Kidney tubule cell (primary cell): ENCODE measurements at regions not wholly inside any gene's neighbourhood (a gene's known extent, or its start where the extent isn't known, plus 50 kb on each side); places are given as distances from the start of the nearest gene placed in this dataset.
"Not testable (repeated sequence)": the region's sequence is repeated elsewhere in the genome, so short reads cannot be mapped to it uniquely, and the experiment has no call there.

Source experiments
- DNase-seq: peaks from one replicate; pipeline ENCODE4 v3.0.0-alpha.2; 2018; ENCODE audit warnings: low spot score

DNA sequence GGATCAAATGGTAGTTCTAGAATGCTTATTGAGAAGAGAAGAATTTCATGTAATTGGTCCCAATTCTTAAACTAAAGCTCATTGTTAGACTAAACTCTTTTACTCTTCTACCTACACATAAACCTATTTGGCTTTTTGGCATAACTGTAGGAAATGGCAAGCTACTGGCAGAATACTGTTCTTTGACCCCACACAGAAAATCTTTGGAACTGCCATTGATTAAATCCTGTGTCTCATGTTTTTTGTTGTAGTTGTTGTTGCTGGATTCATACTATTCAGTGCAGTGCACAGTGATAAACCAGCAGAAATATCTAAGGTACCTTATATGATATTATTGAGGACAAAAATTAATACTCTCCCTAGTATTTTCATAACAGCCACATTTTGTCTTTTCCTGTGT lies 242.1 kb upstream of the SGK1 start:
- no peak for DNase-seq

GRCh38 chr6:134557509-134557908 lies 239.6 kb upstream of the SGK1 start:
- no peak for DNase-seq

- DNase-seq, result no peak
Measured at GRCh38 chr6:134555672-134556071, 237.8 kb upstream of the SGK1 start.

- no peak for DNase-seq
Measured at GRCh38 chr6:134553936-134554335, 236.0 kb upstream of the SGK1 start.

DNA sequence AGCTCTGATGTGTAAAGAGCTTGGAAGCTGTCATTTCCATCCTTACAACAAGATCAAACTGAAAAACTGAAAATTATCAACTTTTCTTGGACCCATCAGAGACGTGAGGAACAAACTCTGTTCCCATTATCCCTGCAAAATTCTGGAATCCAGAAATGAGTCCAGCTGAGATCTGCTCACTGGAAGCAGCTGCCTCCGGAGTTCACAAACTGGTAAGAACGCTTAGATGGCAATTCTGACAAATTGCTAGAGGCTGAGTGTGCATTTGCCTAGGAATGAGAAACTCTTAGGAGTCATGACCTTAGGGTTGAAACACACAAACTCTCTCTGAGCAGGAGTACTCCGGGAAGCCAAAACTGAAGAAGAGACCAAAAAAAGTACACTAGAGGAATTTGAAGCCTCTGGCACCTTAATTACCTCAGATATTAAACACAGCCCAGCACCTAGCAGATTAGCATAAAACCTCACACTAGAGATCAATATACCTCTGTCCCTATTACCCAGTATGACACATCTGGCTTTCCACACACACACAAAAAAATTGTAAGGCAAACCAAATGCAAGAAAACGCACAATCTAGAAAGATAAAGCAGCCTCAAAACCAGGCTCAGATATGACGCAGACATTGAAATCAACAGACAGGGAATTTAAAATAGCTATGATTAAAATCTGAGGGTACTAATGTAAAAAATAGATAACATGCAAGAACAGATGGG lies 233.5 kb upstream of the SGK1 start:
- DNase-seq, result peak; percentile 81

DNA sequence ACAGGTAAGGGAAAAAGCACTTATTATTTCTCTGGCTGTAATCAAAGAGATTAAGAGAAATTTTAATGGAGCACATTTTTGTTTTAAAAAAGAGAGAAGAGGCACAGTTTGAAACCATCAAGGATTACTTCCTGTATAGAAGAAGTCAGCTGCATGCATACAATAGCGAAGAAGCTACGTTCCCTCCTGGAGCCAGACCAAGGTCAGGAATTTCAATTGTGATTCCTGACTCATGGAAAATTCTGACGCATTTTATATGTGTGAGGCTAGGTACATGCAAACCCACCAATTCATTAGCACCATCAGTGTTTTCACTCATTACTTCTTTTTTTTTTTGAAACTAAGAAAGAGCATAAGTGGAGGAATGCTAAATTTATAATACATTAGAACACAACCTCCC lies 232.7 kb upstream of the SGK1 start:
- peak; percentile 62 for DNase-seq

DNA sequence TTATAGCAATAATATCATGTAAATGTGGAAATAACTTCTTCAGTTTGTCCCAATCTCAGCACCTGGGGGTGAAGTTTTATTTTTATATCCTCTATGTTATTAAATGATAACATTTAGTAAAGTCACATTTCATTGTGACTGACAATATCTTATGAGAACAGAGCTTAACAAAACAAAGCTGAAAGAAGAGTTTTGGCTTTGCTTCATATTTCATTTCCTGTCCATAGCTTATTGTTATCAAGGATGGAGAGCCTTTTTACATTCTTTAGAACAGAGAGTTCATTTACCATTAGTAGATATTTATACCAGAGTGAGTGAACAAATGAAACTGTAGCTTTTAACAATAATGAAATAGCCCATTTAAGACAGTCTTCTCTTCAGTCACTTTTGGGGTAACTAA lies 231.9 kb upstream of the SGK1 start:
- DNase-seq, result no peak

DNA sequence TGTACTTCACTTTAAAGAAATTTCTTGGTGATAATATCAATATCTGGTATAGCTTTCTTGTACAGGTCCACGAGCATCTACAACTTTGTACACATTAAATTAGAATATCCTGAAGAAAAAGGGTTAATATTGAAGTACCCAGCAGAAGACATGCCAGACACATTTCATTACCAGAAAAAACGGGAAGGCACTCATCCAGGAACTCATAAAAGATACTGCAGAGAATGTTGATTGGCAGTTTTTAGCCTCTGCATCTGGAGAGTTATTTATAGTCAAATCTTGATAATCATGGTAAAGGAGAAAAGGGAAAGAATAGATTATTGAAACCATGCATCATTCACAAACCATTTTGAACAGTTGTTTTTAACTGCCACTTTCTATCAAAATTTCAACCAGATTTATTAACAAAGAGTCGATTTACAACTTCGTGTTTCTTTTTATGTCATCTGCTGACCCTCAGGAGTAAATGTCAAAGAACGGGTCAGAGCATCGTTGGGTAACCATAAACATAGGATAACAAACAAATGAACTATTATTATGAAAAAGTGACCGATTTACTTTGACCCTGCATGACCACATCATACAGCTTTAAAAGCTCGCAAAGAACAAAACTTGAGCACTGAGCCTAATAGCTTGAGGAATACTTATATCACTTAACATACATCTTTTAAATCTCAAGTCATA lies 229.2 kb upstream of the SGK1 start:
- no peak for DNase-seq

DNA sequence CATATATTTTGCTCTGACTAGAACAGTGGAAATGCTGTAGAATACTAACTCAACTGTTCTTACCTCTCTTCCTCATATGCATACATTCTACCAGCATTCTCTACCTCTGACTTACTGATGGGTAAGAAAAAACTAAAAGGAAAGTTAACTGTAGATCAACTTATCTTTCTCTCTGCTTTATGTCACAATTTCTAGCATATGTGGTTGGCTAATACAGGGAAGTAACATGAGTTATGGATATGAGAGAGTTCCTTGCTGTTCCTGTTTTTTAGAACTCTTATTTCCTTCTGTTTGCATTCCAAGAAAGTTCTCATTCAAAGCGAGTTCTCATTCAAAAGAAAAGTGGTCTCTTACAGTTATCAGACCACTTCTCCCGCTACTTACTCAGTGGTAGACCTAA lies 226.8 kb upstream of the SGK1 start:
- DNase-seq, result no peak

DNA sequence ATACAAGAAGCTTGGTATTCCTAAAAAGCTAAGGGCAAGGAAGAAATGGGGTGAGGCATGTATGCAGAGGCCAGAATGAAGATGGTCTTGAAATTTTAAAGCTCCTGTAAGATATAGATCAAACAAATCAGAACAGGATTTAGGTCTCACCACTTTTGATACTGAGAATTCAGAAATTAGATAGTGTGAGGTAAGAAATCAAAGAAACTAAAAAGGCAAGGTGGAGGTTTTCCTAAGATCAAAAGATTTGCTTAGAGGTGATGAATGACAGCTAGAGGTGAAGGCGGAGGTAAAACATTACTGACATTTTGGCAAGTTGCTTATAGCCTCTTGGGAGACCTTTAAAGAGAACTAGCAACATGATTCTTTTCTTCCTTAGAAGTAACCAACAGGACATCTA lies 225.2 kb upstream of the SGK1 start:
- no peak for DNase-seq

- no peak for DNase-seq
Measured at GRCh38 chr6:134541001-134541400, 223.1 kb upstream of the SGK1 start.

- DNase-seq, result no peak
Measured at GRCh38 chr6:134539865-134540323, 222.0 kb upstream of the SGK1 start.

- DNase-seq, result not testable (repeated sequence)
Measured at GRCh38 chr6:134537765-134538164, 219.9 kb upstream of the SGK1 start.

GRCh38 chr6:134537146-134537555 lies 219.2 kb upstream of the SGK1 start:
- peak; percentile 100 for DNase-seq

DNA sequence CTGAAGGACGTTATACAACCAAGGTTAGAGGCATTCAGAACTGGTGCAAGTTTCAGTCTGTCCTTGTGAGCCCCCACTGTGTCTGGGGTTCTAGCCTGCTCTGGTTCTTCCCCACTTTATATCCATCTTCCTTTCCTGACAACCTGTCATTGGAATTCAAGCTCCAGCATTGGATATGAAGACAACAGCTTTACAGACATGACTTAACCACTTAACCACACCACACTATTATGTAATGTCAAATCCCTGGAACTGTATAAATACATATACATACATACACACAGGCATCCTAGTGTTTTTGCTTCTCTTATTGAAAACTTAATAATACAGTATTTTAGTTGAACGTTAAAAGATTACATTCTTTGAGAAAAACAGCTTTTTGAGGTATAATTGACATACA lies 217.9 kb upstream of the SGK1 start:
- peak; percentile 29 for DNase-seq

DNA sequence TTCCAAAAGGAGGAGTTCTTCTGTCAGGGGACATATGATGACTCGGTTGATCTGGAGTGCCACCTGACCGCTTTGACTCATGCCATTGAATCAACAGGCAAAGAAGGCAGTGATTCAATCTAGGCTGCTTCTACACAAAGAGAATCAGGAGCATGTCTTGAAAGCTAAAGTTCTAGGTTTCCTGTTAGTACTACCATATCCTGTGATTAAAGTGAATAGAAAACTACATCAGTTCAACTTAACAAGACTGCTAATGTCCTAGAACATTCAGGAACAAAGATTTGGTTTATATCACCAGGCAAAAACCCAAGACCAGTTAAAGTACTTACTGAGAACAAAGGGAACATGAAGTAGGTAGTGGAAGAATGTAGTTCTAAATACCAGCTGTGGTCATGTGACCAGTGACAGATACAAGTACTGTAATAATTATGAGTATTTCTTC lies 216.8 kb upstream of the SGK1 start:
- peak; percentile 83 for DNase-seq

GRCh38 chr6:134533991-134534390 lies 216.1 kb upstream of the SGK1 start:
- DNase-seq, result peak; percentile 7

DNA sequence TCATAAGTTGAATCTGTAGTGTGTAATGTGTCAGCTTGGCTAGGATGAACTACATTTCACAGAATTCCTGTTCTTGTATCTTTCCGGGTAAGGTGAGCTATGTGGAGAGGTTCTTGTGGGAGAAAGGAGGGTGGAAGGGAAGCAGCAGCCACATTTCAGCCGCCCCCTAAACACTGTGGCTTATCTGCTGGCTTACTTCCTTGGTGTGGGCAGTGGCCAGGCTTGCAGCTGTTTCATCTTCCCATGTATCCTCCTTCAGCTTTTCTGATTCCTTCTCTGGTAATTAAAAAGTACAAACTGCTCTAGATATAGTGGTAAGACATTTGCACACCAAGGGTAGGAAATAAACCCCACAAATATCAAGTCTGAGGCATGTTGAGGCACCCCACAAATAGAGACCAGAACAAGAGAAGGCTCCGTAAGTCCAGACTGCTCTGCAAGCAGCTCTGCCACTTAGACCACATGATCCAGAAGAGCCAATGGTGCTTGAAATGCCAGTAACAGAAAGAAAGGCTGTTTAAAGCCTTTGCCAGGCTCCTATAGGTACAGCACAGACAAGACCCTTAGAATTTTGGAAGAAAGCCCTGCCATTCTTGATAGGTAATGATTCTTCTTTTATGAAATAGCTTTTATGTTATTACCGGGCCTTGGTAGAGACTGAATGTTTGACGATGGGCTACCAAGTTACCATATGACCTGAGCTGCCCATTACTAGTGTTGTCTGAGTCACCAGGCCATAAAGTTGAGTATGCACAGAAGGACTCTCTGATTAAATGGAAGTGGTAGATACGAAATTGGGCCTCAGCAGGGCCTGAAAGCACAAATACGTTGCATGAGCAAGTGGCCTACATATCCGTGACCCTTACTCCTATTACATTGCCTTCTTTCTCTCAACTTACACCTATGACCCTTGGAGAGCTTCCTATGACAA lies 215.0 kb upstream of the SGK1 start:
- no peak for DNase-seq

- no peak for DNase-seq
Measured at GRCh38 chr6:134531611-134532010, 213.7 kb upstream of the SGK1 start.

DNA sequence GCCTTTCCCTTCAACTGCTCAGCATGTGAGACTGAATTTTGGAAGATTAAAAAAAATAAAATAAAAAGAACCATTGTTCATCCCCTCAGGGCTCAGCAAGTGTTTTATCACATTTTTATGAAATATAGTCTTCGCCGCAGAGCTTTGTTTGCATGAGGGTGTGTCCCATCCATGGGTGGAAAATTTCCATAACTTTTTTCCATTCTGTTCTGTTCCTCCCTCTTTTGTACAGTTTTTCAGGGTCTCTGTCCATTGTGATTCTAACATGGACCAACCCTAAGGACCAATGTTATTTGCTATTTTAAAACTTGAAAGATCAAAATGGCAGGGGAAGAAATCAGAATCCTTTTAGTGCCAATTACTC lies 213.3 kb upstream of the SGK1 start:
- no peak for DNase-seq

- peak; percentile 55 for DNase-seq
Measured at GRCh38 chr6:134529921-134530320, 212.0 kb upstream of the SGK1 start.

DNA sequence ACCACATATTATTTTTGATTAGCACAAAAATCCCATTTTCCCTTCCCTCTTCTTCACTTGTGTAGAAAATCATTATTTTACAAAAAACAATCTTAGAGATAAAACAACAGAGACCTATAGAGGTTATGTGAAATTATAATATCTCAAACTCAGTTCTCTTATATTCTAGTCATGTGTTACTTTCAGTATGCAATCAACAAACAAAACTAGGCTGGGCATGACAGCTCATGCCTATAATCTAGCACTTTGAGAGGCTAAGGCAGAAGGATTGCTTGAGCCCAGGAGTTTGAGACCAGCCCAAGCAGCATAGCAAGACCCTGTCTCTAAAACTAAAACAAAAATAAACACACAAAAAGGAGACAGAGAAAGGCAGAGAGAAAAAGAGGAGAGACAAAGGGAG lies 211.4 kb upstream of the SGK1 start:
- no peak for DNase-seq
